ENCODE measurements at regions not wholly inside any gene's neighbourhood (a gene's known extent, or its start where the extent isn't known, plus 50 kb on each side); places are given as distances from the start of the nearest gene placed in this dataset.

DNA sequence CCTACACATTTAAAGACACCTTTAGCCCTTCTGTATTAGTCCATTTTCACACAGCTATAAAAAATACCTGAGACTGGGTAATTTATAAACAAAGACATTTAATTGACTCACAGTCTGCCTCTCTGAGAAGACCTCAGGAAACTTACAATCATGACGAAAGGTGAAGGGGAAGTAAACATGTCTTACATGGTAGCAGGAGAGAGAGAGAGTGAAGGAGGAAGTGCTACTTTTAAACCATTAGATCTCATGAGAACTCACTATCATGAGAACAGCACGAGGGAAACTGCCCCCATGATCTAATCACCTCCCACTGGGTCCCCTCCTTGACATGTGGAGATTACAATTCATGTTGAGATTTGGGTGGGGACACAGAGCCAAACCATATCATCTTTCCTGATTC is 946.6 kb downstream of the SLC4A3 start:
- TF ChIP-seq POLR2A (IDR thresholded peaks at IDR 0.05; ENCODE audit: low read depth, low read length): no peak
- TF ChIP-seq TAF1 (IDR thresholded peaks at IDR 0.05; ENCODE audit: low read depth, low read length): no peak
- TF ChIP-seq POLR2AphosphoS5 (IDR thresholded peaks at IDR 0.05; ENCODE audit: low read depth, low read length): no peak
